ENCODE measurements at regions not wholly inside any gene's neighbourhood (a gene's known extent, or its start where the extent isn't known, plus 50 kb on each side); places are given as distances from the start of the nearest gene placed in this dataset.

DNA sequence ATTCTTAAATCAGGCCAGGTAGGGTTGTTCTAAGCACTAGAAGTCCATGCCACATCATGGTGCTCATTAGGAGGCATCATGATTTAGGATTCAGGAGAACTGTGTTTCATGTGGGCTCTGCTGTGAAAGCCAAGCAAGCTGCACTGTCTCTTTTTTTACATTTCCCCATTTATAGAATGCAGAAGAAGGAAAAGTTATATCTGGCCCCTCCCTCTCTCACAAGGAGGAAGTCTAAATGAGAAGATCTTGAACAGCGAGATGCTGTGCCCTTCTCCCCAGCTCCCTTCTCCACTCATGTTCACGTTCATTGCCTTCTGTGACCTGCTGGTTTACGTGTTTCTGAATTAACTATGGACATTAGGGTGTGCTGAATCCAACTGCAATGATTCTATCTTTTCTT, 178.5 kb upstream of the RASGRP1 start:
- no peak for TF ChIP-seq EZH2 (IDR thresholded peaks at IDR 0.05; ENCODE audit: insufficient read depth, poor library complexity, severe bottlenecking)
- no peak for TF ChIP-seq EZH2phosphoT487 (IDR thresholded peaks at IDR 0.05; ENCODE audit: insufficient read depth, low read depth)
